ENCODE measurements at regions not wholly inside any gene's neighbourhood (a gene's known extent, or its start where the extent isn't known, plus 50 kb on each side); places are given as distances from the start of the nearest gene placed in this dataset.
A peak's percentile ranks its signal among the peaks of the same experiment; 100 is the strongest.

DNA sequence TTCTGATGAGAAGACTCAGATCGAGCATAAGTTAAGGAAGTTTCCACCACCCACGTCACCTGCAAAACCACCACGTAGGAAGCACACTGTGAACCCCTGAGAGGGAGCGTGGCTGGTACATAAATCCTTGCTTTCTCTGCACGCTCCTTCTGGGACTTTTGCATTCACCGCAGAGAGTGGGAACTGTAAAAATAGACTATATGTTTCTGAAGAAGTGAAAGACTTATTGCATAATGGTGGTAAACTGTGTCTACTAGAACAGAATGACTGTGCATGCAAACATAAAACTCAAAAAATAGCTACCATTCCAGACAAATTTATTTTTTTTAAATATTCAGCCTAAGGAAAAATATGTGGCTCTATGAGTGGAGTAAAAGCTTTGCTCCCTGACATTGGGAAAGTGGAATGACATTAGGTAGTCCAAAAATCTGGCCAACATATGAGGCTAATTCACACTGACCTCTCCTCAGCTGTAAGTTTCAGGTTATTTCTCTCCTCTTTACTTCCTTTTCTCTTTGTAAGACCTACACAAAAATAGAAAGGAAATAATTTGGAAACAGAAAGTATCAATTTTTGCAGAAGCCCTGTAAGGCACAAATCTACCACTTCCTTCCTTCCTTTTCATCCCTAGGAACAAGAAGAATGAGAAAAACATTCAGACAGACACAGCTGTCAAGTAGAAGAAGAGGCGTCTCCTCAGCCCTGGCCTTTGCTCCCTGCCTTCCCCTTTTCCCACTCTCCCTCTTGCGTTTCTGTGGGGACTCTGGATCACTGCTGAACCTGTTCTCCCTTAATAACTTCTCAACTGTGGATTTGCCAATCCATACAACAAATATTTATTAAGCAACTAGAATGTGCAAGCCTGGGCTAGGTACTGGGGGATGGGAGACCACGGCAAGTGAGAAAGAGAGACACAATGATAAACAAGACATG lies 264.3 kb upstream of the FOXN3 start:
- TF ChIP-seq, protein P1, sequence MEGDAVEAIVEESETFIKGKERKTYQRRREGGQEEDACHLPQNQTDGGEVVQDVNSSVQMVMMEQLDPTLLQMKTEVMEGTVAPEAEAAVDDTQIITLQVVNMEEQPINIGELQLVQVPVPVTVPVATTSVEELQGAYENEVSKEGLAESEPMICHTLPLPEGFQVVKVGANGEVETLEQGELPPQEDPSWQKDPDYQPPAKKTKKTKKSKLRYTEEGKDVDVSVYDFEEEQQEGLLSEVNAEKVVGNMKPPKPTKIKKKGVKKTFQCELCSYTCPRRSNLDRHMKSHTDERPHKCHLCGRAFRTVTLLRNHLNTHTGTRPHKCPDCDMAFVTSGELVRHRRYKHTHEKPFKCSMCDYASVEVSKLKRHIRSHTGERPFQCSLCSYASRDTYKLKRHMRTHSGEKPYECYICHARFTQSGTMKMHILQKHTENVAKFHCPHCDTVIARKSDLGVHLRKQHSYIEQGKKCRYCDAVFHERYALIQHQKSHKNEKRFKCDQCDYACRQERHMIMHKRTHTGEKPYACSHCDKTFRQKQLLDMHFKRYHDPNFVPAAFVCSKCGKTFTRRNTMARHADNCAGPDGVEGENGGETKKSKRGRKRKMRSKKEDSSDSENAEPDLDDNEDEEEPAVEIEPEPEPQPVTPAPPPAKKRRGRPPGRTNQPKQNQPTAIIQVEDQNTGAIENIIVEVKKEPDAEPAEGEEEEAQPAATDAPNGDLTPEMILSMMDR (IDR thresholded peaks at IDR 0.05; ENCODE audit: insufficient read depth, low read depth, low read length, missing control alignments), result no peak
- DNase-seq (ENCODE audit: low read depth), result peak; percentile 9
- H3K4me3 ChIP-seq (ENCODE audit: low read length), result no peak overlapping the region

DNA sequence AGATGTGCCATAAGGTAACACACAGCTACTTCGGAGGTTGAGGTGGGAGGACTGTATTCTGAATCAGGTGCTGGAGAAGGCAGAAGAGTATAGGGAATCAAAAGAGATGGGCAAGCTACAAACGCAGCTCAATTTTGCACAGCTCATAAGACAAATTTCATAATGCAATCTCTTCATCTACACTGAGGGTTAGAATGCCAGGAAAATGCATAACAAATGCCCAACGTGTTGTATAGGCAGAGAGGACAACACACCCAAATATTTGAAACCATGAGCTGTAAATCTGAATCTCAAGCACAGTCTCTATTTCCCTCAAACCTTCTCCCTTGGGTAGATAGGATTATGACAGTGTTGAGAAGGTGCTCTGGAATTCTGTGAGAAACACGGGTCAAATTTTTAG lies 263.1 kb upstream of the FOXN3 start:
- TF ChIP-seq, protein P1 (IDR thresholded peaks at IDR 0.05; ENCODE audit: insufficient read depth, low read depth, low read length, missing control alignments), result no peak
- no peak for DNase-seq (ENCODE audit: low read depth)
- H3K4me3 ChIP-seq (ENCODE audit: low read length), result no peak overlapping the region

DNA sequence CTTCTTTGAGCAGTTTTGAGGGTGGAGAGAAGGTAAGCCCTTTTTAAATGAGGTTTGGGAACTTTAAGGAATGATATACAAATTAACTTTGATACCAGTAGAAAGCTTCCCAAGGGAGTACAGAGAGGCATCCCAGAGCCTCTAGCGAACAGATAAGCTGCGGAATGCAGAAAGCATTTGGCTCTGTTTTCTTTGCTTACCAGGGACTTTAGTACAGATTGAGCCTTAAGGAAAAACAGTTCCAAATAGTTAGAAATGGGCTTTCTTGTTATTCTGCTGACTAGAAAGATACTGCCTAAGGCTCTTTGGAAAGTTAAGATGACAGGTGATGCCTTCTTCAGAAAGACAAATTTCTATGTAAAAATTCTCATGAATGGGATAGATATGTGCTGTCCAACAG lies 261.7 kb upstream of the FOXN3 start:
- no peak for DNase-seq (ENCODE audit: low read depth)
- TF ChIP-seq, protein P1 (IDR thresholded peaks at IDR 0.05; ENCODE audit: insufficient read depth, low read depth, low read length, missing control alignments), result no peak
- H3K4me3 ChIP-seq (ENCODE audit: low read length), result no peak overlapping the region

DNA sequence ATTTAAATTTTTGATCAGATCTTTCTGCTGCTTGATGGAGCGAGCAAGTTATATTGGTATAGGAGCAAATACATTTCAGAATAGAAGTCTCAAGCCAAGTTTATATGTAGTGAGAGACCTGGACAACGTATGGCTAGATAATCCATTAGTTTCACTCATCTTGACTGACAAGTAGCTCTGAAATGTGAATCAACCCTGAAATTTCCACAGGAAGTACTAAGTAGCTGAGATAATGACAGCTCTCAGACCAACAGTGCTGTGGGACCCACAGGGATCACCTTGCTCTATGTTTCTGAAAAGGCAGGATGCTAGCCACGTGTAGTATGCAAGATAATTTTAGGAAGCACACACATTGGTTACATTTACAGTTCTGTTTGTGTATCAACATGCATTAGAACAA lies 258.6 kb upstream of the FOXN3 start:
- no peak for DNase-seq (ENCODE audit: low read depth)
- no peak overlapping the region for H3K4me3 ChIP-seq (ENCODE audit: low read length)
- TF ChIP-seq, protein P1 (IDR thresholded peaks at IDR 0.05; ENCODE audit: insufficient read depth, low read depth, low read length, missing control alignments), result no peak

DNA sequence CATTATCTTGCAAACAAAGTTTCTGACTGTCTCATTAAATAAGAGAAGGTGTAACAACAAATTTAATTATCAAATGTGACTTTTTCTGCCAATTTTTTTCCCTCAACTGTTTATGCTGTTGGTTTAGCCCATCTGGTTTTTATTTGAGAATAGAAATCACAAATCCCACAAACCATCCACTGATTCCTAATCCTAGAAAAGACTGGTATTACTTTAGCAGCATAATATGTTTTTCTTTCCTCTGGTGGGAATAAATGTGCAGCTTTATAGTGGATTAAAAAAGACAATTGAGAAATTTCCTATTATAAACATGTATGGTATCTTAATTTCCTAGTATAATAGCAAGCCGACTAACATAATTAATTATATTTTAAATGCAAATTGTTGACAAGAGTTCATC lies 257.9 kb upstream of the FOXN3 start:
- H3K4me3 ChIP-seq (ENCODE audit: low read length), result no peak overlapping the region
- TF ChIP-seq, protein P1 (IDR thresholded peaks at IDR 0.05; ENCODE audit: insufficient read depth, low read depth, low read length, missing control alignments), result no peak
- no peak for DNase-seq (ENCODE audit: low read depth)

DNA sequence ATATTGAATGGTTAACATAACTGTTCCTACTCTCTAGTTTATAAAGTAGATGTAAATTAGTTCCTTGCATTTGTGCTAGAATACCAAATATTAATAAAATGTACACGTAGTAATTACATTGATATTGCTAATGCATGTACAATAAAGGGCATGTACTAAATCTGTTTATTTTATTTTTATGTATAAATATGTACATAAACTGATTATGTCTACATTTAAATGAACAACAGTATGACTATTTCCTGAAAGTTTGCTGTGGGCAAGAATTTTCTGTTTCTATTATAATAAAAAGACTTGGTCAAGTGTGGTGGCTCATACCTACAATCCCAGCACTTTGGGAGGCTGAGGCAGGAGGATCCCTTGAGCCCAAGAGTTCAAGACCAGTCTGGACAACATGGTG lies 257.2 kb upstream of the FOXN3 start:
- TF ChIP-seq, protein P1 (IDR thresholded peaks at IDR 0.05; ENCODE audit: insufficient read depth, low read depth, low read length, missing control alignments), result no peak
- no peak for DNase-seq (ENCODE audit: low read depth)

More for the DNA sequence above, 257.2 kb upstream of the FOXN3 start:
- no peak overlapping the region for H3K4me3 ChIP-seq (ENCODE audit: low read length)
